Suprapubic skin (tissue), 3 donors: ENCODE measurements at regions not wholly inside any gene's neighbourhood (a gene's known extent, or its start where the extent isn't known, plus 50 kb on each side); places are given as distances from the start of the nearest gene placed in this dataset.

Experiments
- CTCF ChIP-seq, 2 donors: fragments of 200-600 bp in 1 of 2; fragments of 450-650 bp in 1 of 2; sonication (generic) in 1 of 2; IDR thresholded peaks; one replicate each; pipeline ENCODE4 v1.5.1; 2016 to 2019; ENCODE audit warnings: antibody characterized with exemption in 2 of 2, mild to moderate bottlenecking in 1 of 2, moderate library complexity in 1 of 2
- POLR2A ChIP-seq, 2 donors: fragments of 450-650 bp; IDR thresholded peaks; one replicate each; pipeline ENCODE4 v1.6.1; 2017; ENCODE audit warnings: antibody characterized with exemption in 2 of 2, mild to moderate bottlenecking in 2 of 2, moderate library complexity in 2 of 2

DNA sequence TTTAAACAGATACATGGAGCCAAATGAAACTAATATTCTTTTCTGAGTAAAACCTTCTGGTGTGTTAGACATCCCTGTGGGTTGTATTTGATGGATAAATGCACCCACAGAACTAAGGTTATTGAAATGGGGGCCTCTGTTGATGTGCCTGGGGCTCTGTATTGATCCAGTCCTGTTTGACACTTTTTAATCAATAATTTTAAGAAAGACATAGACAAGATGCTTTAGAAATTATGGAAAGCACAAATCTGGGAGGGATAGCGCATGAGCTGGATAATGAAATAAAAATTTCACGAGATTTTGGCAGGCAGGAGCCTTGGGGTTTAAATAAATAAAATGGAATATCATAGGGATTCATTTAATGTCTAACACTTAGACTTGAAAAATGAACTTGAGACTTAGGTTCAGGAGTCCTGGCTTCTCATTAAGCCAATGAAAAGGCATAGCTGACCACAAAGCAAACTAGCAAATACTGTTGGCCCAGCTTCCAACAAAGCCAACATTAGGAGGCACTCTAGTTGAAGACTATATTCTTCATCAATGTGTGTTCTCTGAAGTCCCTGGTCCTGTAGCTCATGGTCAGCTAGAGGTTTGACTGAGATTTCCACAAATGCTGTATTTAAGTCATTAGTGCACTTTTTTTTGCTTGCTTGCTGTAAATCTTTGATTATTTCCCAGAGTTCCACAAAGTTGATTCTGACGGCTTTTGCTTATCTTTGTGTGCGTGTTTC lies 64.2 kb upstream of the SH3RF3 start:
- TF ChIP-seq POLR2A (IDR thresholded peaks at IDR 0.05) = no peak
- no peak for TF ChIP-seq CTCF (IDR thresholded peaks at IDR 0.05)
